GM21360 (cell line): ENCODE measurements at regions not wholly inside any gene's neighbourhood (a gene's known extent, or its start where the extent isn't known, plus 50 kb on each side); places are given as distances from the start of the nearest gene placed in this dataset.
"Not testable (repeated sequence)": the region's sequence is repeated elsewhere in the genome, so short reads cannot be mapped to it uniquely, and the experiment has no call there.

Experiments
- ATAC-seq: cut with Tn5 transposase; IDR thresholded peaks from one replicate; pipeline ENCODE4 v1.9.1; 2021; ENCODE audit warnings: mild to moderate bottlenecking, moderate library complexity; ENCODE audit not compliant: unreplicated experiment

DNA sequence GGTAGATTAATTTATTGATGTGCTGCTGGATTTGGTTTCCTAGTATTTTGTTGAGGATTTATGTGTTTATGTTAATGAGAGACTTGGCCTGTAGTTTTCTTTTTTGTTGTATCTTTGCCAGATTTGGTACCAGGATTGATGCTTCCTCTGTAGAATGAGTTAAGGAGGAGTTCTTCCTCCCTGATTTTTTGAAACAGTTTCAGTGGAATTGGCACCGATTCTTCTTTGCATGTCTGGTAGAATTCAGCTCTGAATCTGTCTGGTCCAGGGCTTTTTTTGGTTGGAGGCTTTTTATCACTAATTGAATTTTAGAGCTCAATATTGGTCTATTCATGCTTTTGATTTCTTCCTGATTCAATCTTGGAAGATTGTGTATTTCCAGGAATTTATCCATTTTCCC lies 174.0 kb upstream of the NDST4 start:
- ATAC-seq: no peak

- ATAC-seq: no peak
These were observed 165.9 kb upstream of the NDST4 start for GRCh38 chr4:115279330-115279729.

DNA sequence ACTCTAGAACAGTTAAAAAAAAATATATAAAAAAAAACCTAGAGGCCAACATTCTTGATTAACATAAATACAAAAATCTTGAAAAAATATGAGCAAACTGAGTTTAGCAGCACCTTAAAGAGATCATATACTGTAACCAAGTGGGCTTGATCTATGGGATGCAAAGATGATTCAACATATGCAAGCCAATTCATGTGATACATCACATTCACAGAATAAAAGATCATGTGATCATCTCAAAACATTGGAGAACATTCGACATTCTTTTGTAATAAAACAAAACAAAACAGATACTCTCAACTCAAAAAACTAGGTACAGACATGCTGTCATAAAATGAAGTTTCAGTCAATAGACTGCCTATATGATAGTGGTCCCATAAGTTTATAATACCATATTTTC lies 165.4 kb upstream of the NDST4 start:
- no peak for ATAC-seq

DNA sequence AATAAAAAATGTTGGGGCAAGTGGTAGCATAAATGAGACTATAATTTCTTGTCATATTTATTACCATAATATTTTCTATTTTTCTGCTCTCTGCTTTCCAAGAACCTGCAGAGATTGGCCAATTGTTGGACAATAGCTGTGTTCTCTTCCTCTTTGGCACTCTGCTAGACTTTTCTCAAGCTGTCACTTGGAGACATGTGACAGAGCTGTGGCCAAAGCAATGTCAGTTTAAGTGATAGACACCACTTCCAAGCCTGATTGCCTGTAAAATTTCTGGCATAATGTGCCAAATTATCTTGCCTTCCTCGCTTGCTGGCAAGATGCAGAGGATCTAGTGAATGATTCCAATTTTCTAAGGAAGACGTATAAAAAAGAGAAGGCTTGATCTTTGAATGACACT lies 162.2 kb upstream of the NDST4 start:
- ATAC-seq: no peak

DNA sequence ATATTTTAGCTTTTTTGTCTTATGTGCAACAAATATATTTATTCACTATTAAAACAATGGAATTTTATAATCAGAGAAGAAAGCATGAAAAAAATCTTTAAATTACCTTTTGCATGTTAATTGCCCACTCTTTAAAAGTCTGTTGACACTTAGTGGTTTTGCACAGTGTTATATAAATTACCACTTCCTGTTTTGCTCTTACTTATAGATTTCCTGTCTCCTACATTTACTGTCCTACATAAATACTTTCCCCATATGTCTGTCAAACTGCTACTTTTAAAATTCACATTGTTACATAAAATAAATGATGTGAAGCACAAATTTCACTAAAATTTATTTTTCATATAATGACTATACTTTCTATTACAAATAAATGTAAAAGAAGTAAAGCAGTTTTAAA lies 161.1 kb upstream of the NDST4 start:
- peak; percentile 43 for ATAC-seq

DNA sequence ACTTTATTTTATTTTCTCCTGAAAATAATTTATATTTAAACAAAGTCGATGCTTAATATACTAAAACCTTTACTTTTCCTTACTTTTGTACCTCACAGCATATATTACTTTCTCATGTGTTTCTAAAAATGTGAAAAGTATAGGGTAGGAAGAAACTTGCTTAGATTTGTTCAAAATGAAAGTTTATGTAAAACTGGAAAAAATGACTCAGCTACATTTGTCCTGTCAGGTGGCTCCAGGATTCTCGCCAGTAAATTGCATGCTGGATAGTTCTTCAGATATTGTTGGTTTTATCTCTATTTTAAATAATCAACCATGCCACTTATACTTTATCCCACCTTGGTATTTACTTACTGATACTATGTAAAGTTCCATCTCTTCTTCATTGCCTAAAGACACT lies 159.2 kb upstream of the NDST4 start:
- no peak for ATAC-seq

- ATAC-seq: no peak
These were observed 158.8 kb upstream of the NDST4 start for GRCh38 chr4:115272185-115272584.

GRCh38 chr4:115260195-115260594 lies 146.8 kb upstream of the NDST4 start:
- ATAC-seq: no peak

GRCh38 chr4:115259642-115260041 lies 146.2 kb upstream of the NDST4 start:
- no peak for ATAC-seq

DNA sequence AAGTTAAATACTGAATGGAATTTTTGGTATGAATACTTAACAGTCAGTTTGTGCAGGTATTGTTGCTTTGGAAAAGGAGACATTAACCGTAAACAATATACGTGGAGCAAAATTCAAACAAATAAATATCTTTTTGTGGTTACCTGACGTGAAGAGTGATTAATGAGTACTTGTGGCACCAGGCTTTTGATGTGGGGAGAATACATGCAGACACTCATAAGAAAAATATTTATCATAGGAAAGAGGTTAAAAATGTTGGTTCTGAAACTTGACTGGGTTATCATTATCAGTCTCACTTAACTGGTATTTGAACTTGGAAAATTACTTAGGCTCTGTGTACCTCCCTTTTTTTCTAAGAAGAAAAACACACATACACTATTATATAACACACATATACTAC lies 136.4 kb upstream of the NDST4 start:
- ATAC-seq: no peak

DNA sequence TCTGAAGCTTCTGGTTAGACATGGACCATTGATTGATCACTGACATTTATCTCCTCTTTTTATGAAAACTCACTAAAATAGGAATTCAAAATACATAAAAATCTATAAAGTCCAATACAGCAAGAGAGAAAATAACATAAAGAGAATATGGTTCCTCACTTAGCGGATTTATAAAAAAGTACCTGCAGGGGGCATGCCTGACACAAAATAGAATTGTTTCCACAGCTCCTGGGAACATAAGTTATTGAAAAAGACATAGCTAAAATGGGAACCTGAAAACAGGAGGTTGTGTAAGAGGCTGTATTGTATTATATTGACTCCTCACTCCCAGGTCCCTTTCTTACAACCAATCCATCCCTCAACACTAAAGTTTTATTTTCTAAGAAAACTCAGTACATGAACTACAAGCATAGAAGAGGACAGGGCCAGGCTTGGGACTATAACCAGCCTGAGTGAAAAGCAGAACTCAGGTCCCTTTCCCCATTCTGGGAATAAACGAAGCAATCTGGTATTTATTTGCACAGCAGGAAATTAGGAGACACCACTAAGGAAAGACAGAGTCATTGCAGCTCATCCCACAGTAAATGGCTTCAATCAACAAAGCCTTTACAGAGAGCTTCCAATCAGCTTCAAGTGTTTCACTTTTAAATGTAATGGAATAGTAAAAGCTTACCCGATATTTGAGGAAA lies 121.1 kb upstream of the NDST4 start:
- ATAC-seq: no peak

DNA sequence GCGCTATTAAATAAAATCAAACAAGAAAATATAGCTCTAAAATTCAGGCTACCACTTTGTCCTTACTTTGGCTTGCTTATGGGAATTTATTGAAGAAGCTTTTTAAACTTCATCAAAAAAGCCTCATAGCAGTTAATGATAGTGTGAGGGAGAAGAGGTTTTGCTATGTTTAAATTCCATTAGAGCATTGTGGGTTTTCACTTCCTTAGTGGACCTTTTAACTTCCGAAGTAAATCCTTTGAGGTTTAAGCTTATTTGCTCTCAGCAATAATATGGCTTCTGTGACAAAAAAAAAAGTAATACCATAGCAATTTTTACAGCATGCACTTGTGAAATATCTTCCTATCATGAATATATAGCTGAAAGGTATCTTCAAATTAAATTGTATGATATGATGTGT lies 120.2 kb upstream of the NDST4 start:
- ATAC-seq: no peak

DNA sequence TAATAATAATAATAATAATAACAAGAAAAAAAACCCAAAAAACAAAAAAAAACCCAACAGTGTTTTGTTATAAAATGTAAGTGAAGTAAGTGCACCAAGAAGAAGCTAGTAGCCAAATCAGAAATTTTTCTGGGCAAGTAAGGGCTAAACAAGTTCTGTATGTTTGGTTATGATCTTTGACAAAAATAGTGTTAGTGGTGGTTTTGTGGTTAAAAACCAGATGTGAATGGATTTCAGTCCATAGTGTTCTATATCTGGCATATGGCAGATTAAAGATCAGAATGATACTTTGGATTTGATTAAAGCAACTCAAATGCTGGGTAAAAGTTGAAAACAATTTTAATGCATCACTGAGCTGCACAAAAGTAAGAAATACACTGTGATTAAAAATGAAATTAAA lies 116.5 kb upstream of the NDST4 start:
- no peak for ATAC-seq

- no peak for ATAC-seq
These were observed 115.4 kb upstream of the NDST4 start for GRCh38 chr4:115228851-115229250.

DNA sequence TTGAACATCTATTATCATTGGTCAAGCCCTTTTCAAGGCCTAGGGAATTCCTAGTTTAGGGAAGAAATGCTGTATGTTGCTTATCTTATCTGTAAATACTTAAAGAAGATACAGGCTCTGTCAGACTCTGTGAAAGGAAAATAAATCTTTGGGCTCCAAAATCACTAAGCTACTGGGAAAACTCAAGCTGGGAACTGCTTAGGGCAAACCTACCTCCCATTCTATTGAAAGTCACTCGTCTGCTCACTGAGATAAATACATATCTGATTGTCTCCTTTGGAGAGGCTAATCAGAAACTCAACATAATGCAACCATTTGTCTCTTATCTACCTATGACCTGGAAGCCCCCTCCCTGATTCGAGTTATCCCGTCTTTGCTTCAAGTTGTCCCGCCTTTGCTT lies 108.6 kb upstream of the NDST4 start:
- ATAC-seq: no peak

- no peak for ATAC-seq
These were observed 106.4 kb upstream of the NDST4 start for GRCh38 chr4:115219862-115220261.

DNA sequence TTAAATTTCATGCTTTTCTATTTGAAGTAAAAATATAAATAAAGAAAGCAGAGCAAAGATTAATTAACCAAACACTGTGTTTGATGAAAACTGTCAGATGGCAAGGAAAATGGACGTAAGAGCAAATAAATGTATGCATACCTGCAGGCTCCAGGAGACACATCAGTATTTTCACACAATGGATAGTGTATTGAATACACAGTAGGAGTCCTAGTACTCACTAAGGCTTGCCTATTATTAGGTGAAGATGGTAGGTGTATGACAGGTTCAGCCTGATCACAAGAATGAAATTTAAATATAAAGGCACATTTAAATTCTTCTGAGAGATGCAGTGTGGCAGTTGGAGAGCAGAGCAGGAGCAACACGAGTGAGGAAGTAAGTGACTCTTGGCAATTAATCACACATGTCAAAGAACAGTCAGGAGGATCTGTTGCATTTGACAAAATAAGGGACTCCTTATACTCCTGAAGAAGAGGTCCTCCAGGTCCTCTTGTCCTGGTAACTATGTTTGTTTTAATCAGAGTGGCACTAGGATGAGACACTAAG lies 106.0 kb upstream of the NDST4 start:
- ATAC-seq: no peak

- ATAC-seq: no peak
These were observed 102.5 kb upstream of the NDST4 start for GRCh38 chr4:115215935-115216334.

DNA sequence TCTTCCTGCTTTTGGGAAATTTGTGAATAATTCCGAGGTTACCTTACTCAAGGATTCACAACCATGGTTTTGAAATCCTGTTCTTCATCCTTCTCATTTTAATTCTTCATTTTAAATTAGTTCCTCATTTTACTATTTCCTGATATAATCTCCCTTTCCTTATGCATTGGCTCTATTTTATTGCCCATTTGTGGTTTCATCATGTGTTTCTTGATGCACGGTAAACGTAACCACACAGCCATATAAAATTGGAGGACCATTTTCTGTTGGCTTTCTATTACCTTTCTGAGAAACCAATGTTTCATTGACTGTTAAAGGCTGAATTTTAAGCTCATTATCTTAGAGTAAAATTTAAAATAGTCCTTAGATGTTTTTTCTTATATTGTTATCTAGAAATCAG lies 100.3 kb upstream of the NDST4 start:
- ATAC-seq: no peak

DNA sequence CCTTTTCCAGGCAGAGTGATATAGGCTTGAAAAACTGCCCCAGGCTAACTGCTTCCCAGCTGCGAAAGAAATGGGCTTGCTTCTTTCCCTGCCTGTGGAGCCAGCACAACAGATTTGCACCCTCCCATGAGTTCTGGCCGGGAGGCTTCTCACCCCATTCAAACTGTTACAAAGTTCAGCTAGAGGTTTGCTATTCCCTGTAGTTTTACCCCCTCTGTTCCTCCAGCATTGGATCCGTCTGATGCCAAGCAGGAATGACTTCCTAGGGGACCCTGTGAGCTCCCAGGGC lies 87.6 kb upstream of the NDST4 start:
- ATAC-seq: no peak

GRCh38 chr4:115200201-115201041 lies 87.0 kb upstream of the NDST4 start:
- not testable (repeated sequence) for ATAC-seq

DNA sequence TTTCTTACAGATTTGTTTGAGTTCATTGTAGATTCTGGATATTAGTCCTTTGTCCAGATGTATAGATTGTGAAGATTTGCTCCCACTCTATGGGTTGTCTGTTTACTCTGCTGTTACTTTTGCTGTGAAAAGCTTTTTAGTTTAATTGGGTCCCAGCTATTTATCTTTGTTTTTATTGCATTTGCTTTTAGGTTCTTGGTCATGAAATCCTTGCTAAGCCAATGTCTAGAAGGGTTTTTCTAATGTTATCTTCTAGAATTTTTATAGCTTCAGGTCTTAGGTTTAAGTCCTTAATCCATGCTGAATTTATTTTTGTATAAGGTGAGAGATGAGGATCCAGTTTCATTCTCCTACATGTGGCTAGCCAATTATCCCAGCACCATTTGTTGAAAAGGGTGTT lies 81.2 kb upstream of the NDST4 start:
- ATAC-seq: not testable (repeated sequence)
